EH (cell line): ENCODE measurements at regions not wholly inside any gene's neighbourhood (a gene's known extent, or its start where the extent isn't known, plus 50 kb on each side); places are given as distances from the start of the nearest gene placed in this dataset.
"Not testable (repeated sequence)": the region's sequence is repeated elsewhere in the genome, so short reads cannot be mapped to it uniquely, and the experiment has no call there.

Experiments used
- DNase-seq: peaks from one replicate; pipeline ENCODE4 v3.0.0-alpha.2; 2015; ENCODE audit warnings: low read depth

GRCh38 chr6:153553627-153554026, 422.5 kb upstream of the RGS17 start:
- DNase-seq = no peak

- DNase-seq = no peak
Observed at GRCh38 chr6:153539602-153540001, 408.5 kb upstream of the RGS17 start.

GRCh38 chr6:153538491-153538890, 407.4 kb upstream of the RGS17 start:
- DNase-seq = no peak

- no peak for DNase-seq
Observed at GRCh38 chr6:153537422-153537821, 406.3 kb upstream of the RGS17 start.

GRCh38 chr6:153526479-153526878, 395.4 kb upstream of the RGS17 start:
- DNase-seq = no peak

GRCh38 chr6:153525998-153526397, 394.9 kb upstream of the RGS17 start:
- DNase-seq = no peak

- DNase-seq = no peak
Observed at GRCh38 chr6:153523390-153523789, 392.3 kb upstream of the RGS17 start.

- peak; percentile 29 for DNase-seq
Observed at GRCh38 chr6:153511896-153512496, 380.9 kb upstream of the RGS17 start.

GRCh38 chr6:153503810-153504209, 372.7 kb upstream of the RGS17 start:
- no peak for DNase-seq

GRCh38 chr6:153493501-153493900, 362.4 kb upstream of the RGS17 start:
- no peak for DNase-seq

GRCh38 chr6:153489479-153489878, 358.4 kb upstream of the RGS17 start:
- no peak for DNase-seq

GRCh38 chr6:153488267-153488666, 357.2 kb upstream of the RGS17 start:
- DNase-seq = no peak

- no peak for DNase-seq
Observed at GRCh38 chr6:153485072-153485471, 354.0 kb upstream of the RGS17 start.

- no peak for DNase-seq
Observed at GRCh38 chr6:153484056-153484455, 353.0 kb upstream of the RGS17 start.

GRCh38 chr6:153476243-153476642, 345.2 kb upstream of the RGS17 start:
- no peak for DNase-seq

GRCh38 chr6:153465050-153465449, 334.0 kb upstream of the RGS17 start:
- DNase-seq = no peak

GRCh38 chr6:153449279-153449678, 318.2 kb upstream of the RGS17 start:
- no peak for DNase-seq

- not testable (repeated sequence) for DNase-seq
Observed at GRCh38 chr6:153442749-153443148, 311.7 kb upstream of the RGS17 start.

- no peak for DNase-seq
Observed at GRCh38 chr6:153442096-153442495, 311.0 kb upstream of the RGS17 start.

- DNase-seq = no peak
Observed at GRCh38 chr6:153437193-153437592, 306.1 kb upstream of the RGS17 start.

GRCh38 chr6:153436351-153436750, 305.3 kb upstream of the RGS17 start:
- no peak for DNase-seq

- no peak for DNase-seq
Observed at GRCh38 chr6:153435787-153436186, 304.7 kb upstream of the RGS17 start.

- DNase-seq = no peak
Observed at GRCh38 chr6:153425536-153425935, 294.5 kb upstream of the RGS17 start.

GRCh38 chr6:153424719-153425400, 293.8 kb upstream of the RGS17 start:
- no peak for DNase-seq
